ENCODE measurements at regions not wholly inside any gene's neighbourhood (a gene's known extent, or its start where the extent isn't known, plus 50 kb on each side); places are given as distances from the start of the nearest gene placed in this dataset.

- no peaks in the 10 kb centered on the region for H3F3A ChIP-seq (ENCODE audit: insufficient read depth, low read length)
These were observed 133.5 kb upstream of the DAP start for GRCh38 chr5:10894445-10895054.

GRCh38 chr5:10892911-10893215 lies 131.8 kb upstream of the DAP start:
- Histone ChIP-seq H3K4me3 (ENCODE audit: low read length) (no peak overlapping the region), H3K4me1 (ENCODE audit: low read length) (no peaks in the 10 kb centered on the region), H3K9ac (ENCODE audit: low read length) (no peak overlapping the region), H3K36me3 (replicated peaks; ENCODE audit: insufficient read depth, low read length) (no peaks in the 10 kb centered on the region), H3K9me2 (replicated peaks; ENCODE audit: insufficient read depth, low read length) (no peaks in the 10 kb centered on the region), H3K9me3 (replicated peaks; ENCODE audit: insufficient read depth, low read length) (no peaks in the 10 kb centered on the region), H3F3A (ENCODE audit: insufficient read depth, low read length) (no peaks in the 10 kb centered on the region), H4K20me1 (ENCODE audit: insufficient read depth, low read length) (no peaks in the 10 kb centered on the region), H3K79me2 (ENCODE audit: low read length) (no peaks in the 10 kb centered on the region), H3K27ac (ENCODE audit: low read length) (no peak overlapping the region), H2AFZ (ENCODE audit: low read length) (no peak overlapping the region), H3K4me2 (ENCODE audit: low read depth, low read length) (no peak overlapping the region), H3K27me3 (replicated peaks; ENCODE audit: insufficient read depth, low read length) (no peaks in the 10 kb centered on the region)
- no peak for DNase-seq
- TF ChIP-seq, protein P1, sequence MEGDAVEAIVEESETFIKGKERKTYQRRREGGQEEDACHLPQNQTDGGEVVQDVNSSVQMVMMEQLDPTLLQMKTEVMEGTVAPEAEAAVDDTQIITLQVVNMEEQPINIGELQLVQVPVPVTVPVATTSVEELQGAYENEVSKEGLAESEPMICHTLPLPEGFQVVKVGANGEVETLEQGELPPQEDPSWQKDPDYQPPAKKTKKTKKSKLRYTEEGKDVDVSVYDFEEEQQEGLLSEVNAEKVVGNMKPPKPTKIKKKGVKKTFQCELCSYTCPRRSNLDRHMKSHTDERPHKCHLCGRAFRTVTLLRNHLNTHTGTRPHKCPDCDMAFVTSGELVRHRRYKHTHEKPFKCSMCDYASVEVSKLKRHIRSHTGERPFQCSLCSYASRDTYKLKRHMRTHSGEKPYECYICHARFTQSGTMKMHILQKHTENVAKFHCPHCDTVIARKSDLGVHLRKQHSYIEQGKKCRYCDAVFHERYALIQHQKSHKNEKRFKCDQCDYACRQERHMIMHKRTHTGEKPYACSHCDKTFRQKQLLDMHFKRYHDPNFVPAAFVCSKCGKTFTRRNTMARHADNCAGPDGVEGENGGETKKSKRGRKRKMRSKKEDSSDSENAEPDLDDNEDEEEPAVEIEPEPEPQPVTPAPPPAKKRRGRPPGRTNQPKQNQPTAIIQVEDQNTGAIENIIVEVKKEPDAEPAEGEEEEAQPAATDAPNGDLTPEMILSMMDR (IDR thresholded peaks at IDR 0.05; ENCODE audit: low read length), result no peak
- TF ChIP-seq EZH2phosphoT487 (IDR thresholded peaks at IDR 0.05; ENCODE audit: low read length) (no peak), EZH2 (optimal IDR thresholded peaks at IDR 0.05; ENCODE audit: low read depth, low read length) (no peak)

More at GRCh38 chr5:10894445-10895054, 133.5 kb upstream of the DAP start:
- H2AFZ ChIP-seq (ENCODE audit: low read length), result no peak overlapping the region
- H3K4me2 ChIP-seq (ENCODE audit: low read depth, low read length), result no peak overlapping the region
- no peak overlapping the region for H3K4me3 ChIP-seq (ENCODE audit: low read length)
- H3K9me3 ChIP-seq (replicated peaks; ENCODE audit: insufficient read depth, low read length), result no peaks in the 10 kb centered on the region
- TF ChIP-seq, protein P1 (IDR thresholded peaks at IDR 0.05; ENCODE audit: low read length), result no peak
- TF ChIP-seq EZH2phosphoT487 (IDR thresholded peaks at IDR 0.05; ENCODE audit: low read length), result no peak
- no peak for TF ChIP-seq EZH2 (optimal IDR thresholded peaks at IDR 0.05; ENCODE audit: low read depth, low read length)
- no peaks in the 10 kb centered on the region for H3K4me1 ChIP-seq (ENCODE audit: low read length)
- H3K9me2 ChIP-seq (replicated peaks; ENCODE audit: insufficient read depth, low read length), result no peaks in the 10 kb centered on the region
- no peaks in the 10 kb centered on the region for H3K36me3 ChIP-seq (replicated peaks; ENCODE audit: insufficient read depth, low read length)
- no peaks in the 10 kb centered on the region for H4K20me1 ChIP-seq (ENCODE audit: insufficient read depth, low read length)
- no peaks in the 10 kb centered on the region for H3K79me2 ChIP-seq (ENCODE audit: low read length)
- no peak overlapping the region for H3K9ac ChIP-seq (ENCODE audit: low read length)
- no peaks in the 10 kb centered on the region for H3K27me3 ChIP-seq (replicated peaks; ENCODE audit: insufficient read depth, low read length)
- H3K27ac ChIP-seq (ENCODE audit: low read length), result no peak overlapping the region
- no peak for DNase-seq

DNA sequence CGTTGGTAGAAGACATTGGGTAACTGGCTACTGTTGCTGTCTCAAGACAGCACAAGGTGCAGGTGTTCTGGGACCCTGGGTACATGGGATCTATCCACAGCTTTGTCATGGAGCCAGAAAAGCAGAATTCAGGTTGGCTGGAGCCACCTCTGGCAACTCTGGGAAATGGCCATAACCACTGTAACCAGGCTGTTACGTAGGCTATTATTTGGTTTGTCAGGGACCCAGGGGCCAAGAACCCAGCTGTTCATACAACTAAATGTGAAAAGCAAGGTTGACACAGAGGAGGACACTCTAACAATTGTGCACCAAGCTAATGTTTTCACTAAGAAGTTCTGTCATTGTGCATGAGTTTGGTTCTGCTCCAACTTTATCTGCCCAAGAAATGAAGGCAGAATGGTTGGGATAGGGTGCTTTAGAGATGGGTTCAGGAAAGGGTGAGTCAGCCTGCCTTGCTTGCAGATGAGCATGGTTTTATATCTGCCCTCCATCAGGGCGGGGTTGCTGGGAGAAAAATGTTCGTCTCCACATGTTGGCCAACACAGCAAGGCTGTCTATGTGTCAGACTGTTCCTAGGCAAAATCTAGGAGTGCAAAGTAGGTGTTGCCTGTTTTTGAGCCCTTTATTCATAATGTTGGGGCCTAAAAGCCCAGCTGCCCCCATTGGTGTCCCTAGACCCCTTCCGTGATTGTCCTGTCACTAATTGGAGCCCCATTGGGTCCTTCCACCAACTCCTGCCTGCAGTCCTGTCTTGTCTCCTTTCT lies 131.3 kb upstream of the DAP start:
- no peaks in the 10 kb centered on the region for H4K20me1 ChIP-seq (ENCODE audit: insufficient read depth, low read length)
- no peaks in the 10 kb centered on the region for H3F3A ChIP-seq (ENCODE audit: insufficient read depth, low read length)
- DNase-seq, result no peak
- no peaks in the 10 kb centered on the region for H3K9me2 ChIP-seq (replicated peaks; ENCODE audit: insufficient read depth, low read length)
- H3K27ac ChIP-seq (ENCODE audit: low read length), result no peak overlapping the region
- H3K4me2 ChIP-seq (ENCODE audit: low read depth, low read length), result no peak overlapping the region
- no peaks in the 10 kb centered on the region for H3K4me1 ChIP-seq (ENCODE audit: low read length)
- H3K9ac ChIP-seq (ENCODE audit: low read length), result no peak overlapping the region
- H3K79me2 ChIP-seq (ENCODE audit: low read length), result no peaks in the 10 kb centered on the region
- no peaks in the 10 kb centered on the region for H3K36me3 ChIP-seq (replicated peaks; ENCODE audit: insufficient read depth, low read length)
- TF ChIP-seq EZH2phosphoT487 (IDR thresholded peaks at IDR 0.05; ENCODE audit: low read length) (no peak), EZH2 (optimal IDR thresholded peaks at IDR 0.05; ENCODE audit: low read depth, low read length) (no peak)
- TF ChIP-seq, protein P1 (IDR thresholded peaks at IDR 0.05; ENCODE audit: low read length), result no peak
- no peak overlapping the region for H3K4me3 ChIP-seq (ENCODE audit: low read length)
- H2AFZ ChIP-seq (ENCODE audit: low read length), result no peak overlapping the region
- no peaks in the 10 kb centered on the region for H3K9me3 ChIP-seq (replicated peaks; ENCODE audit: insufficient read depth, low read length)
- H3K27me3 ChIP-seq (replicated peaks; ENCODE audit: insufficient read depth, low read length), result no peaks in the 10 kb centered on the region

Measured in MM.1S (cell line).